ENCODE measurements at regions not wholly inside any gene's neighbourhood (a gene's known extent, or its start where the extent isn't known, plus 50 kb on each side); places are given as distances from the start of the nearest gene placed in this dataset.

GRCh38 chr4:155072417-155072816 is 136.0 kb upstream of the NPY2R start:
- no peak overlapping the region for H3K27ac ChIP-seq
- TF ChIP-seq CTCF (conservative IDR thresholded peaks at IDR 0.05) (no peak), ZFX (IDR thresholded peaks at IDR 0.05) (no peak)

- no peak for TF ChIP-seq CTCF (conservative IDR thresholded peaks at IDR 0.05)
- TF ChIP-seq ZFX (IDR thresholded peaks at IDR 0.05) = no peak
Observed at GRCh38 chr4:155073852-155074251, 134.6 kb upstream of the NPY2R start.

GRCh38 chr4:155076256-155076785 is 132.1 kb upstream of the NPY2R start:
- TF ChIP-seq ZFX (IDR thresholded peaks at IDR 0.05) = no peak
- no peak overlapping the region for H3K27ac ChIP-seq

More at GRCh38 chr4:155073852-155074251, 134.6 kb upstream of the NPY2R start:
- no peak overlapping the region for H3K27ac ChIP-seq

GRCh38 chr4:155077452-155078229 is 130.8 kb upstream of the NPY2R start:
- no peak overlapping the region for H3K27ac ChIP-seq
- no peak for TF ChIP-seq CTCF (conservative IDR thresholded peaks at IDR 0.05)

GRCh38 chr4:155079871-155080270 is 128.6 kb upstream of the NPY2R start:
- TF ChIP-seq ZFX (IDR thresholded peaks at IDR 0.05) = no peak
- no peak for TF ChIP-seq CTCF (conservative IDR thresholded peaks at IDR 0.05)
- H3K27ac ChIP-seq = no peak overlapping the region

GRCh38 chr4:155081222-155081621 is 127.2 kb upstream of the NPY2R start:
- no peak for TF ChIP-seq ZFX (IDR thresholded peaks at IDR 0.05)
- TF ChIP-seq CTCF (conservative IDR thresholded peaks at IDR 0.05) = no peak
- H3K27ac ChIP-seq = no peak overlapping the region

GRCh38 chr4:155085843-155086530 is 122.4 kb upstream of the NPY2R start:
- no peak overlapping the region for H3K27ac ChIP-seq
- TF ChIP-seq CTCF (conservative IDR thresholded peaks at IDR 0.05) (no peak), ZFX (IDR thresholded peaks at IDR 0.05) (no peak)
